ENCODE measurements at regions not wholly inside any gene's neighbourhood (a gene's known extent, or its start where the extent isn't known, plus 50 kb on each side); places are given as distances from the start of the nearest gene placed in this dataset.

DNA sequence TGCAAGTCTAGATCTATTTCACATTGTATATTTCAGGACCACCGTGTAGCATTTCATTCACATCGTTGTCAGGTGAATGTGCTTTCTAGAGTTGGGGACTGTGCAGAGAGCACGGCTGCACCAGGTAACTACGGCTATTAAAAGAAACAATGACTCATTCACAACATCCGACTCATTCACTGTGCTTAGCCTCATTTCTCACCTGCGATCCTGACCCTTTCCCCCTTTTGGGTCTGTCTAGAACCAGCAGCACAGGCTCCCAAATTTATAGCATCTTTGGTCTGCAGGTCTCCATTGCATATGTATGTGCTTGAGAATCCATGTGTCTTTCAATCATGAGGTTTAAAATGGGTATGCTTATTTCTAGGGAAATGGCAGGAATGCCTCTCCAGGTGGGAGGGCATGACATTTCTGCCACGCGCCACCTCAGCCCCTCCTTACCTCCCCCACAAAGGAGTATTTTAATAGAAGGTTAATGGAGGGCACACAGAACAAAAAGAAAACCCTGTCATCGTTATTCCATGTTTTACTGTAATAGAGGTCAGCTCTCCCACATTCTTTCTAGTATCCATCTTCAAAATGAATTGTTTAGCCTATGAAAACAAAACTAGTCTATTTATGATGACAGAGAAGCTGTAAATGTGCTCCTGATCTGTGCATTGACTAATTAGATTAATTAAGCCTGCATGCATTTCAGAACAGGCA is 246.7 kb upstream of the EPHA4 start:
- no peak for DNase-seq

DNA sequence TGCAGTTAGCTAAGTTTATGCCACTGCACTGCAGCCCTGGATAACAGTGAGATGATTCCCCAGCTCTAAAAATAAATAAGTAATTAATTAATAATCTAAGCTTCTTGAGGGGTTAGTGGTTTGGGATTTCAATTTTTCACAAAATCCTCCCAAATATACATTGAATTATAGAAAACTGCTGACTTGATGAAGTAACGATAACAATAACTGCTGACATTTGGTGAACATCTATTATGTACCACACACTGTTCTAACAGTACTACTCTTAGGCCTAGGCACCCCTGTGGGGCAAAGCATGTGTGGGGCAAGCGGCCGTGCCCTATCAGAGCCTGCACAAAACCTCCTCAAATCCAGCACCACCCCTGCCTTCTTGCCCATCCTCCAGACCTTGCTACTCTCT is 245.8 kb upstream of the EPHA4 start:
- no peak for DNase-seq

DNA sequence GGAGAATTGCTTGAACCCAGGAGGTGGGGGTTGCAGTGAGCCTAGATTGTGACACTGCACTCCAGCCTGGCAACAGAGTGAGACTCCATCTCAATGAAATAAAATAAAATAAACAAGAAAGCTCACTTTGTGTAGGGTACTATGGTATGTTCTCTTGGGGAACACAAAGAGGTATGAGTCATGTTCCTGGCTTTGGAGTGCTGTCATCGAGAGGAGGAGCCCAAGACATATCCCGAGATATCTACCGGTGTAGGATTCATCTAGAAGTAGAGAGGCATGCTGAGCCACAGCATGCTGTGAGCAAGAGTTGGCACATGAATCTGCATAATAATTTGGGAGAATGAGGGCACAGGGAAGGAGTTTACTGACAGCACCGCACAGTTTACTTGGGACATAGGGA is 244.9 kb upstream of the EPHA4 start:
- DNase-seq, result no peak

DNA sequence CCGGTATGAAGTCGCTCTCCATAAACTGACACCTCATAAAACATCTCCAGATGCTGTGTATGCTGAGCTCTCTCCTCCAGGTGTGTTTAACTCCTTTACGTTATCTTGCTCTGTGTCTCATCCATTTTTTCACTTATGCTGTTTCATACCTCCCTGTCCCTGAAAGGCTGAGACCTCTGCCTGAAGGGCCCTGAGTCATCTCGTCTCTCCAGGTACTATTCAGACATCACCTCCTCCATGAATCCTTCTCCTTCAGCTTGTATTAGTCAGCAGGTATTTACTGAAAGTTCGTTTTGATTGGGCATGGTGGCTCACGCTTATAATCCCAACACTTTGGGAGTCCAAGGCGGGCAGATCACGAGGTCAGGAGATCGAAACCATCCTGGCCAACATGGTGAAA is 244.5 kb upstream of the EPHA4 start:
- no peak for DNase-seq

DNA sequence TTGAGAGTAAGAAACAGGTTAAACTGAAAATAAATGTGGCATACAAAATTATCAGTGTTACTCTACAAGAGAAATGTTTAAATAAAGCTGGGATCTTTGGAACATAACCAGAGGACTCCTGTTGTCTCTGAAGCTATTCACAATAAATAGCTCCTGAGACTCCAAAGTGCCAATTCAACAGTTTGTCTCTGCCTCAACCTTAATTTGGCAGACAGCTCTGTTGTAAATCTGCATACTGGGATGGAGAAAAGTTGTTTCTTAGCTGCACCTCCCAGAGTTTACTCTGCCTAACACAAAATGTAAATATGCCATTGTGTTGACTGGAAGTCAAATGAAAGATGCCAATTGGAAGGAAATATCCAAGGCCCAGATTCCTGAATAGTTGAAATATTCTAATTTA is 238.5 kb upstream of the EPHA4 start:
- DNase-seq, result no peak

DNA sequence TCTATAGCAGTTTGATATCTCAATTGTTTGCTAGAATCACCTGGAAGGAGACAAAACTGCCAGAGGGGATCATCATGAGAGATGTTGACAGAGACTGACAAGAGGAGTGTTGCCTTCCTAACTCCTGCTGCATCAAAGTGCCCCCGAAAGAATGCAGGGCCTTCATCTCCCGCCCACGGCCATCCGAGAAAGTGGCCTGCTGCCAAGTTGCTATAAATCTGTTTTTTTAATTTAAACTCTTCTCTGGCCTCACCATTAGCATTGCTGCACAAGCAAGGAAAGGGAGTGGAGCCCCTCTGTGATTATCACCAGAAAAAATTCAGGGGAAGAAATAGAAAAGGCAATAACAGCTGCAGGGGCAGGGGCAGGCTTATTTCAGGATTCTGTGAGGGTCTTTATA is 238.1 kb upstream of the EPHA4 start:
- no peak for DNase-seq

DNA sequence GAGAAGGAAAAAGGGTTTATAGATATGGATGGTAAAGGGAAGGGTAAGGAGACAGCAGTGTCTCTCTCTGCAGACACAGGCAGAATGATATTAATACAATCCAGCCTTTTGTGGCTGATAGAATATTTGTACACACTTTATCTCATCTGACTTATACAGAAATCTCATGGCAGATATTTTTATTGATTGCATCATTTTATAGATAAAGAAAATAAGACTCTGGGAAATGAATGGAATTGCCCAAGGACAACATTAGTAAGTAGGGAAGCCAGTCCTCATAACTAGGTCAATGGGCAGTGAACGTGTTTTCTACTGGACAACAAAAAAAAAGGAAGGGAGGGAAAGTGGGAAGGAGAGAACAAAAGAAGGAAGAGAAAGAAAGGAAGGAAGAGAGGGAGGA is 236.4 kb upstream of the EPHA4 start:
- no peak for DNase-seq

DNA sequence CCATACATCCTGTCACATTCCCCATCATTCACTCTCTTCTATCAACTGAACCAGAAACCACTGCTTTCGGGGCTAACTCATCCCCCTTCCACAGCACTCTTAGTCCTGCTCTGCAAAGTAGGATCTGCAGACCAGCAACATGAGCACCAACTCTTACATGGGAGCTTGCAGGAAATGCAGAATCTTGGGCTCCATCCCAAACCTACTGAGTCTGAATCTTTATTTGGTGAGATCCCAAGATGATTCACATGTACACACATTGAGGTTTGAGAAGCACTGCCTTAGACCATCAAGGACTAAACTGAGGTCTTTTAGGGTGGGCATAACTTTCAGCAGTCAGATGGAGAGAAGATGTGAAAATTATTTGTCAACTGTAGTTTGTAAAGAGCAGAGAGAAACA is 235.6 kb upstream of the EPHA4 start:
- no peak for DNase-seq

DNA sequence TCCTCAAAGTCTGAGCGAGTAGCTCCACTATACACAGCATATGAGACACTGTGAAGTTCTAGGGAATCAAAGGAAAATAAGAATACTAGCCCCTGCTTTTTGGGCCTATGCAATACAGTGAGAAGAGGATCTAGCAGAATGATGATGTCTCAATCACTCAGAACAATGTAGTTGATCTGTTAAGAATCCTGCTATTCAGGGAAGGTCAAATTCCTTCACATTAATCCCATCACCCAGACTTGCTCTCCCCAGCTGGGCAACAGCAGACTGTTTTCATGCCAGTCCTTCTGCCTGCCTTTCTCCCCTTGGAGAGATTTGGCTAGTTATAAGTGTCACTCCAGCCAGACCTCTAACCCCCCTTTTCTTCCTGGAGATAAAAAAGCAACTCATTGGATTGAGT is 230.0 kb upstream of the EPHA4 start:
- DNase-seq, result no peak

DNA sequence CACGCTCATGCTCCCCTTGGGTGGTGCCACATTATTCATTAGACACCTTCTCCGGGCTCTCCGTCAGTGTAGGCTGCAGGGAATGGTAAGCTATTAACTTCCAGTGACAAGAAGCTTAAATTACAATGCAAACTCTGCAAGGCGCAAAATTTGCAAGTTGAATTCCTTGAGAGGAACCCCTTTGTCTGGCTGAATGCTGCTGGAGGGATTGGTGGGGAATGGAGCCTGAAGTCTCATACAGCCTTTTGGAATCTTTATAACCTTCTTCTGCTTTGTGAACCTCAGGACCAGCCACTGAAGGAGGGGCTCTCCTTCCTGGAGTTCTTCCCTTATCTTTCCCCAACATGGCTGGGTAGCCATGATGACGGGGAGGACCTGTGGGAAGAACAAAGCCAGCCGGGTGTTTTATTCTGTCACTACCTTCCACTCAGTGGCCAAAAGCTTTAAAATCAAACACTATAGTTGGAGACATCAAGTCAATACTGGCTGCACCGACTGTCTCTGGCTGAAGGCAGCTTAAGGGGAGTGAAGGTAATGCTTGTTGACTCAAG is 220.9 kb upstream of the EPHA4 start:
- no peak for DNase-seq

DNA sequence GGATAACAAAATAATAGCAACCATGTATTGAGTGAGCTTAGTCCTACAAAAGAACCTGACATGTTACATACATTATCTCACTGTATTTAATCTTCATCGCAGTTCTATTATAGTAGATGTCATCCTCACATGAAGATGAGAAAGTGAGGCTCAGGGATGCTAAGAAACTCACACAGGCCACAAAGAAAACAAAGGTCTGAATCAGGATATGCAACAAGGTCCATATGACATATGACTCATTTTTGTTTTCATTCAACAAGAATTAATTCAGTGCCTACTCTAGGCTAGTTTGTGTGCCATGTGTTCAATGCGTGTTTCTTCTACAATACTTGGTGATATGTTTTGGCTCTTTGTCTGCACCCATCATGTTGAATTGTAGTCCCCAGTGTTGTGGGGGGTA is 219.7 kb upstream of the EPHA4 start:
- no peak for DNase-seq

DNA sequence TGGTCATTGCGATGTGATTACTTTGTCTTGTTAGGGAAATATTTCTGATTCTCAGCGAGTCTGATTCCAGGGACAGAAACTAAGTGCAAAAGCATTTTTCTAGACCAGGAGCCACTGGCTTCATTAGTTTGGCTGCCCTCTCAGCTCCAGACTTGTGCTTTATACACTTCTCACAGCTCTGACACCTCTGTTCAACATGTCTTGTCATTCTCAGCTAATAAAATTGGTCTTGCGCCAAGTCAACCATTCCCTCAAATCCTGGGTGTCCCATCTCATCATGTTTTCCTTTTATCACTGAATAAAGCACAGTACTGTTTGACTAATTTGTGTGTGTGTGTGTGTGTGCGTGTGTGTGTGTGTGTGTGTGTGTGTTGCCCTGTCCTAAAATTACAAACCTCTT is 215.5 kb upstream of the EPHA4 start:
- DNase-seq, result no peak

DNA sequence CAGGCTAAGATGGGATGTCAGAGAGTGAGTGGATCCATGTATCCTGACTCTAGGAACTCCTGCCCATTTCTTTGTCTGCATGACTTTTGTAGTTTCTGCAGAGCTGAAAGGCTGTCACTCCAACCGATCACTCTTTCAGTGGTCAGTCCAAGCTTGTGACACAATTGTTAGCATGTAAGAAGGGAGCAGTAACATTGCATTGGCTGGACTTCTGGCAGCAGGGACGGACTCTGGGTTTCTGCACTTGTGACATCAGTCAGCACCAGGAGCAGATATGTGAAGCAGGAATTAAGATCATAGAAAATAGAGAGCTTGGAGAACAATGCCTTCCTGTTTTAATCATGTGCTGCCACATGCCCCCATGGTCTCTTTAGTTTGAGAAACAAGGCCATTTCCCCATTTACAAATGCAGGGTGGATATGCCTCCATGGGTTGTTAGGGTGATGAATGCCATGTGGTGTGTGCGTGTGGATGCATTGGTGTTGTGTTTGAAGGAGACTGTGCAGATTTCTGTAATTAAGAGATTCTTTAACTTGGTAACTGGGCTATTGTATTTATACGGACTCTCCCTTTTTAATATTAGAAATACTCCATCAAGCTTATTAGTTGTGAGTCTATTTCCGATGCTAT is 214.3 kb upstream of the EPHA4 start:
- no peak for DNase-seq

DNA sequence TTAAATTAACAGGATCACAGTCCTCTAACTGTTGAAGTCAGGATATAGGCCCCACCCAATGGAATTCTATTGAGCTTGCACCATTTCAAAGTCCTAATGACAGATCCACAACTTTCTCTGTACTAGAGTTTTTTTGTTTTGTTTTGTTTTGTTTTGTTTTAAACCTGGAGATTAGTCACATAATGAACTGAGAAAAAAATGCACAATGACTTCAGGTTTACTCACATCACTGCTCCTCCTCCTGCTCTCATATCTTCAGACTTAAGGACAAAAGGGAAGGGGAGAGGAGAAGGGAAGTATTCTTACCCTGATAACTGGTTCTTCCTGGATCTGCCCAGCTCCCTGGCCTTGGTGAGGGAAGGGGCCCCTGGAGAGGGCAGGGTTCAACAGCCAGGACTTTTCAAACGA is 208.2 kb upstream of the EPHA4 start:
- no peak for DNase-seq

DNA sequence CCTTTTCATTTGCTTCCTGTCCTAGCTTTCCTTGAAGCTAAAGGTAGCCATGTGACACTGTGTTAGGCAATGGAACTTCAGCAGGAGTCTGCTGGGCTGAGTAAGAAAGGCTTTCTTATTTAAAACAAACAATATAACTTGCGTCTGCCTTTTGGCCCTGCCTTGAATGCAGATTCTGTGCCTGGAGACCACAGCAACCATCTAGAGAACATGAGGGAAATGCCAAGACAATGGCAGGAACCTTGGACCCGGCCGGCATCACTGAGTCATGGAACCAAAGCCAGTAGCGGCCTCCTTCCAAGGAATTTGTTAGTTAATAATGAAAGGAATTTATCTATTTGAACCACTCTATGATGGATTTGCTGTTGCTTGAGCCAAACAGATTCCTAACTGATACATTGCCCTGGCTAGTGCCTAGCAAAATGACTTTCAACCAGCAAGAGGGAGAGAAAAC is 207.5 kb upstream of the EPHA4 start:
- no peak for DNase-seq

DNA sequence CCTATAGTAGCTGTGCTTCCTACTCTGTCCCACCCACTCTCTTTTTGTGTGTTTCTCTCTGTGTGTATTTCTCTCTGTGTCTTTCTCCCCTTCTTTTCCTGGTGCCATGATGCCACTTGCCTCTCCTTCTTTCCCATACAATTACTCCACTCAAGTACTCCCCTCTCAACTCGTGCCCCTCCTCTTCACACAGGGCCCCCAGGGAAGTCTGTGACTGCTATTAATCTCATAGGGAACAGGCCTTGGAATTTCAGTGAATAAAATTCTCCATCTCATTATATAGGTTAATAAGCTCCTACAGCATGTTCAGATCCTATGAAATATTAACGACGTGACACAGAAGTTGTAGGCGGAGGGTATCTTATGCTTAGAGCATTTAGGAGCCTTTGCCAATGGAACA is 205.9 kb upstream of the EPHA4 start:
- no peak for DNase-seq

DNA sequence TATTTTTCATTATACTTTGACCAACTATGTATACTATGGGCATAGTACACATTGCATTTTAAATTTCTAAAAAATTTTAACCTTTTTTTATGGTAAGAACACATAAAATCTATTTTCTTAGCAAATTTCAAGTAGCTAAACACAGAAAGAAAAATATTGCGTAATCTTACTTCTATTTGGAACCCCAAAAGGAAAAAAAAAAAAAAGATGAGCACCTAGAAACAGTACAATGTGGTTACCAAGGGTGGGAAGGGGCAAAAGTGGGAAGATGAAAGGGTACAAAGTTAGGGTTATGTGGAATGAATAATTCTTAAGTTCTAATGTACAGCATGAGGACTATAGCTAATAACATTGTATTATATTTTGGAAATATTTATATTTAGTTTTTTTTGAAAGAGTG is 205.0 kb upstream of the EPHA4 start:
- no peak for DNase-seq

DNA sequence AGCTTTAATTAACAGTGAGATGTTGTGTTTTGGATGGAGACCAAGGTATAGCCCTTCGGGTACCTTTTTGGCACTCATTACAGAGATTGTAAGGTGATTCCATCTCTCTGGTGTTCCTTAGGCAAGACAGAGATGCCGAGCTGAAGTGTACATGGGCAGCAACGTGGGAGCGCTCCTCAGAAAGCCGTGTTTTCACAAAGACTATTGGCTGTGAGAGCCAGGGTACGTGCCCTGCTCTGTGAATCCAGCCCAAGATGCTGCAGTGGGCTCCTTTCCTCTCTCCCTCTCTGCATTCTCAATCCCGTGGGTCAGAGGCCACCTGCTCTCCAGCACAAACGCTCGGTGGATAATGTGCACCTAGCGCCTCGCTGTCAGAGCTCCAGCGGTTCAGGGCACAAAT is 203.0 kb upstream of the EPHA4 start:
- DNase-seq, result no peak

DNA sequence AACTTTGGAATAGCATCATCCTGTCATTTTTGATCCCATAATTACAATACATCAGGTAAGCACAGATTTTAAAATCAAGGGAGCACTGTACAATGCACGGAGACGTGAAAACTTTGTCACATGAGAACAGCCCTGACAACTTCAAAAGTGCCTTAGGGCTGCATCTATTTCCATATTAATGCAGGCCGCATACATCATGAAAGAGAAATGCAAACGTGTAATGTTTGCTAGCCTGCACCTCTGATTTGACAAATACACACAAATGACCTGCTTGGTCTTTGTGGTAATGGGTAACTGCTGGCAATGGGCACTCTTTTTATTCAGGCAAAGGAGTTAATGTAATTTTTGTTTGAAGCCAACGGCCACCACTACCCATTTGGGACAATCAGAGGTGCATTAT is 202.0 kb upstream of the EPHA4 start:
- DNase-seq, result no peak

DNA sequence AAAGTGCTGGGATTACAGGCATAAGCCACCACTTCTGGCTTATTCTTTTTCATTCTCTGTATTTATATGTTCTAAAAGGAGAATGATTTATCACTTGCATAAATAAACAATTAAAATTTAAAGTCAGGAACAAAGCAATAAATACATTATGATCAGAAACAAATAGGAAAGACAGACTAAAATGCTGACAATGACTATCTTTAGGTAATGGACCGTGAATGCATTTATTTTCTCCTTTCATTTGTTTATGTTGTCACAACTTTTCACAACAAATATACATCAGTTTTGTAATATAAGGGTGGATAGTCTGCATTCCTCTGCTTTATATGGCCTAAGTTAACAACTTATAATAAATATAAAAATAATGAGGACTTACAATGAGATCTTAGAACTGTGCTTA is 199.2 kb upstream of the EPHA4 start:
- no peak for DNase-seq

DNA sequence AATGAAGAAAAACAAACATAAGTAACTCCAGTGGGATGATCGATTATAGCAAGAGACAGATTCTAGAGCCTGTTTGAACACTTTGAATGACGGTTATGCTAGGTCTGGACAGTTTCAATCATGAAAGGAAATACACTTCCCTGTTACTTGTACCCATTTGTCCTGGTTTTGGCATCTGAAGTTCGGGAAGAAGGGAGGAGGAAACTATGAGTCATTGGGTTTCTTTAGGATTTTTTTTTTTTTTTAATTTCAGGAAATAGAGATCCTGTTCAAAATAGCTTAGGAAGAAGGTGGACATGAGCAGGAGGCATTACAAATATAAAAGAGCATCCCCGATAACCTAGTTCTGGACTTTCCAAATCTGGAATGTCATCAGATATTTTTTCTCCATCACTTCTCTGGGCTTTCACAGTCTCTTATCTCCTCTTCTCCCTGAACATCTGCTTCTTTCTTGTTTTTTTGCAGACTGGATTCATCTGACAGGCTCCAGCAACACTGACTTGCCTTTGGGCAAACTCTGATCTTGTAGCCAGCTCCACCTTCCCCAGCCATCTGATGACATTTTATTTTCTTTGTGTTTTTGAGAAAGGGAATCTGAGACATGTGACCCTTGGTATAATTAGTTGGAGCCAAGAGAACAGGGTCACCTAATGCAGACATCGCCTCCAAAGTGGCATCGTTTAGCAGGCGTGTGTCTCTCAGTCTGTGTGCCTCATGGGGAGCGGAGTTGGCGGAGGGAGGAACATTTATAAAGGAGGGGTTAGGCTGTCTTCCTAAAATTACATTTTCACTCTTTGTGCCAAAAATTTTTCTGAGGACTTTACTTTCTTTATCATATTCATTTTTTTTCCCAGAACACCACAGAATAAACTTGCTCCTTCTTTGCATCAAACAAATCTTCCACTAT is 195.3 kb upstream of the EPHA4 start:
- DNase-seq, result no peak

DNA sequence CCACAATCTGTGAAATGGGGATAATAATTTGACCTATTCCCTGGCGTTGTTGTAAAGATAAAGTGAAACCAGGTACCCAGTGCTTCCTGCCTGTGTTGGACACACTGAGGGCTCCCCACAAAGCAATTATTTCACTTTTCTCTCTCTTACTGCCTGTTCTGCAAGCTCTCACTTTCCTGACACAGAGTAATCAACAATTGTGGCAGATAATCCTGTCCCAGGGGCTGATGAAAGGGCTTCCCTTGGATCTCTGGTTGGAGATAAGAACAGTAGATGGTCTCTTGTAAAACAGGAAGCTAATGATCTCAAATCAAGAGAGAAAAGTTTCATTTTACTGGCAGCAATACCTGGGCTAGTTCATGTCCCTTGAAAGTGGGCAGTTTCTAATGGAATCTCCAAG is 190.4 kb upstream of the EPHA4 start:
- DNase-seq, result no peak

DNA sequence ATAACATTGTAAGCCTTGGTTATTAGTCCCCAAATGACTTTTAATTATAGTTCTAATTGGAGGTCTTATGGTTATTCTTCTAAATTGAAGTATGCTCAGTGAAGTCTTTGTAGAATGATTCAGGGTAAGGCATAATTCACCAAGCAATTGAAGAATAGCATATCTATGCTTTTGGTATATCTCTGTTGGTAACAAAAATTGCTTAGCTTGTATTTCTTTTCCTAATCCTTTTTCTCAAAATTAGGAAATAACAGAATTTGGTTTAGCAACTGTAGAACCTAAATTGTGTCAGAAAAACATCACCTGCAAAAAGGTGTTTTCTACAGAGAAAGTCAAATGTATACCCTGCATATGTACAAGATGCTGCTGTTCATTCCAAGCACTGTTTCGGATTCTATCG is 189.2 kb upstream of the EPHA4 start:
- DNase-seq, result no peak

DNA sequence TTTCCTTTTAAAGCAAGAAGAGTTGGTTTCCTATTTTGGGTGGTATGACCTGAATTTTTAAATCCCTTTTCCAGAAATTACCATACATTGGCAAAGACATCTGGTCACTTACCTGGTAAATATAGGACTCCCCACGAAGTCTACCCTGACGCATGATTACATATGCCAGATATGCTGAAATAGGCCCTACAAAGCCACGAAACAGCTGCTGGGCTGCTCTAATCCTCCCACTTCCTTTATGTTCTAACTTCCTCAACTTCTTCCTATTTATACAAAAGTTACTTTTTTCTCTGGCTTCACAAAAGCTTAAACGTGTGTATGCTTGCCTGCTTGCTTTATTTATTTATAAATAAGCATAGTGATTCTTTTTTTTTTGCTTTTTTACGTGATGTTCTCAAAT is 186.0 kb upstream of the EPHA4 start:
- DNase-seq, result peak; percentile 1
